OCI-LY1 (cell line): ENCODE measurements at regions not wholly inside any gene's neighbourhood (a gene's known extent, or its start where the extent isn't known, plus 50 kb on each side); places are given as distances from the start of the nearest gene placed in this dataset.

Experiments used
- H2AFZ ChIP-seq: fragments of 200-600 bp; sonication (generic), shearing (Covaris generic); 2 replicates; pipeline ENCODE4 v1.6.0; 2014; ENCODE audit warnings: antibody characterized with exemption, mild to moderate bottlenecking, low read length
- H3F3A ChIP-seq: fragments of 200-600 bp; sonication (generic), shearing (Covaris generic); 2 replicates; pipeline ENCODE4 v1.6.0; 2014; ENCODE audit warnings: mild to moderate bottlenecking, antibody characterized with exemption, low read length, moderate library complexity; ENCODE audit not compliant: insufficient read depth
- H3K27ac ChIP-seq: fragments of 200-600 bp; sonication (generic); 2 replicates; pipeline ENCODE4 v1.5.1; 2014; ENCODE audit warnings: low read length, mixed run types, mild to moderate bottlenecking, low read depth; ENCODE audit not compliant: poor library complexity, severe bottlenecking
- H3K27me3 ChIP-seq: fragments of 200-600 bp; sonication (generic); 2 replicates; pipeline ENCODE4 v1.6.0; 2014; ENCODE audit warnings: antibody characterized with exemption, mild to moderate bottlenecking, low read length, moderate library complexity; ENCODE audit not compliant: insufficient read depth
- H3K36me3 ChIP-seq: fragments of 200-600 bp; sonication (generic); 2 replicates; pipeline ENCODE4 v1.6.1; 2014; ENCODE audit warnings: mild to moderate bottlenecking, antibody characterized with exemption, low read length, moderate library complexity, mixed read lengths; ENCODE audit not compliant: insufficient read depth
- H3K4me1 ChIP-seq: fragments of 200-600 bp; sonication (generic); 2 replicates; pipeline ENCODE4 v1.5.1; 2014; ENCODE audit warnings: mild to moderate bottlenecking, low read length, moderate library complexity; ENCODE audit not compliant: insufficient read depth, severe bottlenecking
- H3K4me2 ChIP-seq: fragments of 200-600 bp; sonication (generic), shearing (Covaris generic); 2 replicates; pipeline ENCODE4 v1.6.1; 2014; ENCODE audit warnings: low read length
- H3K4me3 ChIP-seq: fragments of 200-600 bp; sonication (generic); 2 replicates; pipeline ENCODE4 v1.5.1; 2014; ENCODE audit warnings: low read length, low read depth, mild to moderate bottlenecking, mixed read lengths; ENCODE audit not compliant: poor library complexity, severe bottlenecking
- H3K79me2 ChIP-seq: fragments of 200-600 bp; shearing (Covaris generic); 2 replicates; pipeline ENCODE4 v1.6.1; 2016; ENCODE audit warnings: mixed run types, low read length, mixed read lengths; ENCODE audit not compliant: insufficient read depth
- H3K9ac ChIP-seq: fragments of 200-600 bp; sonication (generic), shearing (Covaris generic); 2 replicates; pipeline ENCODE4 v1.6.1; 2014; ENCODE audit warnings: mild to moderate bottlenecking, low read length, mixed read lengths
- H3K9me2 ChIP-seq: fragments of 200-600 bp; sonication (generic), shearing (Covaris generic); 2 replicates; pipeline ENCODE4 v1.6.1; 2014; ENCODE audit warnings: low read depth, mild to moderate bottlenecking, low read length, mixed read lengths
- H3K9me3 ChIP-seq: fragments of 200-600 bp; shearing (Covaris generic); 2 replicates; pipeline ENCODE4 v1.6.1; 2014; ENCODE audit warnings: low read length, mixed read lengths
- H4K20me1 ChIP-seq: fragments of 200-600 bp; sonication (generic), shearing (Covaris generic); 2 replicates; pipeline ENCODE4 v1.6.0; 2016; ENCODE audit warnings: mild to moderate bottlenecking, low read length; ENCODE audit not compliant: insufficient read depth
- EZH2 ChIP-seq: fragments of 200-600 bp; sonication (generic), shearing (Covaris generic); IDR thresholded peaks from 2 replicates; pipeline ENCODE4 v1.8.0; 2017; ENCODE audit warnings: borderline replicate concordance, mixed run types, mild to moderate bottlenecking, antibody characterized with exemption, low read length, moderate library complexity, mixed read lengths
- TF ChIP-seq, protein P1 (sequence below): fragments of 200-600 bp; sonication (generic), shearing (Covaris generic); IDR thresholded peaks from 2 replicates; pipeline ENCODE4 v1.5.1; 2017; ENCODE audit warnings: mild to moderate bottlenecking, antibody characterized with exemption, low read length, moderate library complexity, mixed read lengths

DNA sequence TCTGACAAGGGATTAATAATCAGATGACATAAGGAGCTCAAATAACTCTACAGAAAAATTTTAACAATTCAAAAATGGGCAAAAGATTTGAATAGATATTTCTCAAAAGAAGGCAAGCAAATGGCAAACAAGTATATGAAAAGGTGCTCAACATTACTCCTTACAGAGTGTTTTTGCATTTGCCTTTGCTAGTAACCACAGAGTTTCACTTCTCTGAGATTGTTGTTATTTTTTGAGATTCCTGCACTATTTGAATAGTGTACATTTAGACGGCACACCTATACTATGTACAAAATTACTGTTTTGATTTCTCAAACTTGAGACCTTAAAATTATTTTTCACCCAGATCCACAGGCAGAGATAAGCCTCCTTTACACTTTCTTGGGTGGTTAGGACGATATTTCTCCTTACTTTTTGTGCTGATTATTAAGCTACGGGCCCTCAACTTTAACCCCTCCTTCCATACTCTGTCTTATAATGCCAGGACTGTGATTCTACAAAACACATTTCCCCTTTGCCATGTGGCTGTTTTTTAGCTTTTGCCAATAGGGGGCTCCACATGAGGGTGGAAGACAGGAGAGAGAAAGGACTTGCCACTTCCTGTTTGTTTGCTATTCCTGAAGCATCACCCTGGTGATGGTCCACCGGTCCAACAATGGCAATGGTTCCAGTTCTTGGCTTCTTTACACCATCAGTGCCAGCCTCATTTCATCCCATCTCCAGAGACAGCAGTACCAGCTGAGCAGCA lies 65.0 kb upstream of the DAP start:
- TF ChIP-seq, protein P1, sequence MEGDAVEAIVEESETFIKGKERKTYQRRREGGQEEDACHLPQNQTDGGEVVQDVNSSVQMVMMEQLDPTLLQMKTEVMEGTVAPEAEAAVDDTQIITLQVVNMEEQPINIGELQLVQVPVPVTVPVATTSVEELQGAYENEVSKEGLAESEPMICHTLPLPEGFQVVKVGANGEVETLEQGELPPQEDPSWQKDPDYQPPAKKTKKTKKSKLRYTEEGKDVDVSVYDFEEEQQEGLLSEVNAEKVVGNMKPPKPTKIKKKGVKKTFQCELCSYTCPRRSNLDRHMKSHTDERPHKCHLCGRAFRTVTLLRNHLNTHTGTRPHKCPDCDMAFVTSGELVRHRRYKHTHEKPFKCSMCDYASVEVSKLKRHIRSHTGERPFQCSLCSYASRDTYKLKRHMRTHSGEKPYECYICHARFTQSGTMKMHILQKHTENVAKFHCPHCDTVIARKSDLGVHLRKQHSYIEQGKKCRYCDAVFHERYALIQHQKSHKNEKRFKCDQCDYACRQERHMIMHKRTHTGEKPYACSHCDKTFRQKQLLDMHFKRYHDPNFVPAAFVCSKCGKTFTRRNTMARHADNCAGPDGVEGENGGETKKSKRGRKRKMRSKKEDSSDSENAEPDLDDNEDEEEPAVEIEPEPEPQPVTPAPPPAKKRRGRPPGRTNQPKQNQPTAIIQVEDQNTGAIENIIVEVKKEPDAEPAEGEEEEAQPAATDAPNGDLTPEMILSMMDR: peak; percentile 31; the same call in 1 of the 2 replicates
- TF ChIP-seq EZH2: no peak
- no peaks in the 10 kb centered on the region for H3K9me2 ChIP-seq
- H3K79me2 ChIP-seq: no peaks in the 10 kb centered on the region
- H3K9ac ChIP-seq: no peak overlapping the region
- no peaks in the 10 kb centered on the region for H3K27me3 ChIP-seq
- no peak overlapping the region for H2AFZ ChIP-seq
- no peaks in the 10 kb centered on the region for H3K4me1 ChIP-seq
- H4K20me1 ChIP-seq: no peaks in the 10 kb centered on the region
- no peak overlapping the region for H3K27ac ChIP-seq
- H3K9me3 ChIP-seq: no peaks in the 10 kb centered on the region
- no peaks in the 10 kb centered on the region for H3K36me3 ChIP-seq
- no peak overlapping the region for H3K4me2 ChIP-seq
- no peaks in the 10 kb centered on the region for H3F3A ChIP-seq
- no peak overlapping the region for H3K4me3 ChIP-seq

DNA sequence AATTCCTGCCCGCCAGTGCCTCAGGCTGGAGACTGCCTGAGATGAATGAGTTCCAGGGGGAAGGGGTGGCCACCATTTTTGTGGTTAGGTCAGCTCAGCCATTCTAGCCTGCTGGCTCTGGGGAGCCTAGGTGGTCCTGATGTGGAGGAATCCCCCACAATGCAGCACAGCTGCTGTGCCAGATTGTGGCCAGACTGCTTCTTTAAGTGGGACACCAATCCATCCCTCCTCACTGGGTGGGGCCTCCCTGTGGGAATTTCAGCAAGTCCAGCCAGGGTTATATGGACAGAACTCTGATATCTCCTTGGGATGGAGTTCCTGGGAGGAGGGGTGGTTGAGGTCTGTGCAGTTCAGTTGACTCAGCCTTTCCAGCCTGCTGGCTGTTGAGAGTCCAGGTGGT lies 51.2 kb upstream of the DAP start:
- Histone ChIP-seq H2AFZ (no peak overlapping the region), H3K4me3 (no peak overlapping the region), H3K4me1 (no peaks in the 10 kb centered on the region), H3K9me2 (no peaks in the 10 kb centered on the region), H3F3A (no peaks in the 10 kb centered on the region), H3K27ac (no peak overlapping the region), H3K79me2 (no peaks in the 10 kb centered on the region), H3K4me2 (no peak overlapping the region), H3K9me3 (no peaks in the 10 kb centered on the region), H3K36me3 (no peaks in the 10 kb centered on the region), H3K9ac (no peak overlapping the region), H3K27me3 (no peaks in the 10 kb centered on the region), H4K20me1 (no peaks in the 10 kb centered on the region)
- TF ChIP-seq EZH2: no peak
- TF ChIP-seq, protein P1: no peak
